Fibroblast of mammary gland (primary cell): ENCODE measurements at regions not wholly inside any gene's neighbourhood (a gene's known extent, or its start where the extent isn't known, plus 50 kb on each side); places are given as distances from the start of the nearest gene placed in this dataset.
"Not testable (repeated sequence)": the region's sequence is repeated elsewhere in the genome, so short reads cannot be mapped to it uniquely, and the experiment has no call there.

Source experiments
- DNase-seq: peaks from one replicate; pipeline ENCODE4 v3.0.0-alpha.2; 2010; ENCODE audit warnings: low read depth
- H3K4me3 ChIP-seq: 2 replicates; pipeline ENCODE4 v1.5.1; 2011; ENCODE audit warnings: low read depth, mild to moderate bottlenecking, low read length, moderate library complexity; ENCODE audit not compliant: control insufficient read depth
- CTCF ChIP-seq: conservative IDR thresholded peaks from 2 replicates; pipeline ENCODE4 v1.5.1; 2011; ENCODE audit warnings: low read depth, low read length, inconsistent platforms; ENCODE audit not compliant: control insufficient read depth, insufficient read depth

GRCh38 chr1:29551123-29551936 lies 315.0 kb downstream of the PTPRU start:
- DNase-seq = no peak
- no peak for TF ChIP-seq CTCF

GRCh38 chr1:29550119-29550841 lies 314.0 kb downstream of the PTPRU start:
- no peak overlapping the region for H3K4me3 ChIP-seq
- no peak for DNase-seq
- no peak for TF ChIP-seq CTCF

More at GRCh38 chr1:29551123-29551936, 315.0 kb downstream of the PTPRU start:
- no peak overlapping the region for H3K4me3 ChIP-seq

- not testable (repeated sequence) for DNase-seq, H3K4me3 ChIP-seq
Observed at GRCh38 chr1:29549728-29550118, 313.4 kb downstream of the PTPRU start.

GRCh38 chr1:29549001-29549400 lies 312.7 kb downstream of the PTPRU start:
- no peak overlapping the region for H3K4me3 ChIP-seq
- TF ChIP-seq CTCF = no peak
- DNase-seq = no peak

GRCh38 chr1:29548091-29548490 lies 311.8 kb downstream of the PTPRU start:
- H3K4me3 ChIP-seq = no peak overlapping the region
- TF ChIP-seq CTCF = no peak
- DNase-seq = no peak

GRCh38 chr1:29547300-29547699 lies 311.0 kb downstream of the PTPRU start:
- H3K4me3 ChIP-seq = no peak overlapping the region
- TF ChIP-seq CTCF = no peak

GRCh38 chr1:29546496-29546895 lies 310.2 kb downstream of the PTPRU start:
- H3K4me3 ChIP-seq = no peak overlapping the region
- TF ChIP-seq CTCF = no peak
- DNase-seq = no peak

More at GRCh38 chr1:29547300-29547699, 311.0 kb downstream of the PTPRU start:
- no peak for DNase-seq
